Activated CD4-positive, CD25-positive, alpha-beta regulatory T cell treated with anti-CD3 and anti-CD28 coated beads, Interleukin-2, amount 50 U/mL, for 24 hours (primary cell): ENCODE measurements at regions not wholly inside any gene's neighbourhood (a gene's known extent, or its start where the extent isn't known, plus 50 kb on each side); places are given as distances from the start of the nearest gene placed in this dataset.
"Not testable (repeated sequence)": the region's sequence is repeated elsewhere in the genome, so short reads cannot be mapped to it uniquely, and the experiment has no call there.

ENCODE experiments used
- ATAC-seq, 2 donors: fragments of 150-1000 bp; cut with Tn5 transposase; one replicate each; pipeline ENCODE4 v1.10.0; 2021; ENCODE audit warnings: mild to moderate bottlenecking in 1 of 2, moderate library complexity in 1 of 2

GRCh38 chr3:159280386-159281191 is 478.7 kb downstream of the MFSD1 start:
- no peak for ATAC-seq

- ATAC-seq, result no peak
These were observed 491.6 kb downstream of the MFSD1 start for GRCh38 chr3:159293493-159293892.

- ATAC-seq, result no peak
These were observed 500.1 kb downstream of the MFSD1 start for GRCh38 chr3:159301961-159302360.

GRCh38 chr3:159305017-159305416 is 503.2 kb downstream of the MFSD1 start:
- no peak for ATAC-seq

GRCh38 chr3:159316706-159317105 is 514.9 kb downstream of the MFSD1 start:
- not testable (repeated sequence) for ATAC-seq

GRCh38 chr3:159319156-159319555 is 517.3 kb downstream of the MFSD1 start:
- ATAC-seq, result no peak

GRCh38 chr3:159322322-159322939 is 520.6 kb downstream of the MFSD1 start:
- no peak for ATAC-seq

- no peak for ATAC-seq
These were observed 522.0 kb downstream of the MFSD1 start for GRCh38 chr3:159323848-159324247.

- ATAC-seq, result no peak
These were observed 525.1 kb downstream of the MFSD1 start for GRCh38 chr3:159326998-159327397.

- no peak for ATAC-seq
These were observed 530.8 kb downstream of the MFSD1 start for GRCh38 chr3:159332535-159333099.

- no peak for ATAC-seq
These were observed 537.3 kb downstream of the MFSD1 start for GRCh38 chr3:159339131-159339530.

- ATAC-seq, result no peak
These were observed 539.1 kb downstream of the MFSD1 start for GRCh38 chr3:159340877-159341500.

GRCh38 chr3:159346271-159346903 is 544.5 kb downstream of the MFSD1 start:
- ATAC-seq, result no peak

GRCh38 chr3:159348431-159348830 is 546.6 kb downstream of the MFSD1 start:
- ATAC-seq, result no peak

GRCh38 chr3:159356606-159357005 is 554.8 kb downstream of the MFSD1 start:
- ATAC-seq, result no peak

GRCh38 chr3:159364511-159364910 is 562.7 kb downstream of the MFSD1 start:
- ATAC-seq, result no peak

- ATAC-seq, result no peak
These were observed 564.6 kb downstream of the MFSD1 start for GRCh38 chr3:159366476-159366875.

GRCh38 chr3:159371961-159372360 is 570.1 kb downstream of the MFSD1 start:
- no peak for ATAC-seq

GRCh38 chr3:159378396-159379194 is 576.7 kb downstream of the MFSD1 start:
- no peak for ATAC-seq

- no peak for ATAC-seq
These were observed 579.0 kb downstream of the MFSD1 start for GRCh38 chr3:159380891-159381290.

GRCh38 chr3:159390656-159391212 is 588.9 kb downstream of the MFSD1 start:
- no peak for ATAC-seq

- not testable (repeated sequence) for ATAC-seq
These were observed 591.0 kb upstream of the IL12A start for GRCh38 chr3:159397683-159398082.
